HG02840 (cell line): ENCODE measurements at regions not wholly inside any gene's neighbourhood (a gene's known extent, or its start where the extent isn't known, plus 50 kb on each side); places are given as distances from the start of the nearest gene placed in this dataset.
"Not testable (repeated sequence)": the region's sequence is repeated elsewhere in the genome, so short reads cannot be mapped to it uniquely, and the experiment has no call there.

ENCODE experiments used
- ATAC-seq: cut with Tn5 transposase; IDR thresholded peaks from one replicate; pipeline ENCODE4 v1.9.1; 2021; ENCODE audit warnings: mild to moderate bottlenecking, moderate library complexity, moderate number of reproducible peaks; ENCODE audit not compliant: unreplicated experiment, low FRiP score

DNA sequence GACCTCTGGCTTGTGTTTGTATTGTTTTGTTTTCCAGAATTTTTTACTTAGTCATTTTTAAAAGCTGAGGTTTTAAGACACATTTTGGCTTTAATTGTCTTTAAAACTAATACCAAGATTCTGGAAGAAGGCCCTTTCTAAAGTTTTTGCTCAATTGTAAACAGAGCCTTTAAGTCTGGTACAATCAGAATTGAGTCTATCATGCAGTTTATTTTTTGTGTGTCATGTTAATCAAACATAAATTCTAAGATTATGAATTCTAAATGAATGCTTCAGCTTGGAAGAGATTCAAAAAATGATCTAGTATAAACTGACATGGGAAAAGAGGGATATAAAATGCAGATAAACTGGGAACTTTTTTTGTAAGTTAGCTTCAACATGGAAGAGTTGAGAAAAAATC lies 882.7 kb downstream of the TLE1 start:
- ATAC-seq: no peak

DNA sequence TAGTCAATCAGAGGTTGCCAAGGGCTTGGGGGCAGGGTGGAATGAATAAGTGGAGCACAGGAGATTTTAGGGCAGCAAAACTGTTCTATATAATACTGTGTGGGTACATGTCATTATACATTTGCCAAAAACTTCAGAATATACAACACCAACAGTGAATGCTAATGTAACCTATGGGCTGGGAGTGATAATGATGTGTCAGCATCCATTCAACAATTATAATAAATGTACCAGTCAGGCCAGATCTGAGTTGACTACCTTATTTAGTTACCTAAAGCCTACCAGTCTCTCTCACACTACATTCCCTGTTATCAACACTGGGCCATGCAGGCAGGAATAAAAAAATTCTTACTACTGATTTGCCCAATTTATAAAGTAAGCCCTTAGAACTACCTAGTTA lies 884.5 kb downstream of the TLE1 start:
- ATAC-seq: no peak

- no peak for ATAC-seq
These were observed 891.3 kb downstream of the TLE1 start for GRCh38 chr9:80797831-80798688.

GRCh38 chr9:80797101-80797829 lies 892.1 kb downstream of the TLE1 start:
- ATAC-seq: no peak

DNA sequence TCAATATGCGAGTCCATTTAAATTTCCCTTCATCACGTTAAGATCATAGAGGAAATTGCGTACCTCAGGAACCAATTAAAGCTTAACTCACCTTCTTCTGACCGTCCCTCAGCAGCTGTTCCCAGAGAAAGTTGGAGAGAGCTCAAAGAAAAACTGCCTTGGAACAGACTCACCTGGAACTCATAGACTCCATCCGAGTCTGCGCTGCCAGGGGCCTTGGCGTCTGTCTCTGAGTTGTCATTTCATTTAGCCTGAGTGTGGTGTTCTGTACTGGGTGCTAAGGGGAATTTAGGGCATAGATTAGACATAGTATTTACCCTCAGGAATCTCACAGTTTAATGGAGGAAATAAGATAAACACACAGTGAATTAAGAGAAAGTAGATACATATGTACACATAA lies 892.7 kb downstream of the TLE1 start:
- ATAC-seq: no peak

- no peak for ATAC-seq
These were observed 895.1 kb downstream of the TLE1 start for GRCh38 chr9:80794197-80794596.

DNA sequence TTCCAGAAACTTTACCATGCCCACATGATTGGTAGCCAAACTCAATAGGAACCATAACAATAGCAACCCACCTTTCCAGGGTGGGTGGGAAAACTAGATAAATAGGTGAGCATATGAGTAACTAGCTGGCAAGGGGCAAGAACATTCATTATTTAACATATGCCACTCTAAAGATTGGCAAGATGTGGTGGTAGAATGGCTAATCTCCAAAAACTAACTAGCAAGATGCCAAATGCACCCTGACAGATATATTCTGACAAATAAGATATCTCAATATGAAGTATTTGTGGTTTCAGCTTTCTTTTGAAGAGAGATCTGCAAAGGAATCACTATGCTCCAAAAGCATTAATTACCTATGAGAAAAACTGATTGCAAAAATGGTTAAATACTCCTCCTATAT lies 895.6 kb downstream of the TLE1 start:
- ATAC-seq: no peak

DNA sequence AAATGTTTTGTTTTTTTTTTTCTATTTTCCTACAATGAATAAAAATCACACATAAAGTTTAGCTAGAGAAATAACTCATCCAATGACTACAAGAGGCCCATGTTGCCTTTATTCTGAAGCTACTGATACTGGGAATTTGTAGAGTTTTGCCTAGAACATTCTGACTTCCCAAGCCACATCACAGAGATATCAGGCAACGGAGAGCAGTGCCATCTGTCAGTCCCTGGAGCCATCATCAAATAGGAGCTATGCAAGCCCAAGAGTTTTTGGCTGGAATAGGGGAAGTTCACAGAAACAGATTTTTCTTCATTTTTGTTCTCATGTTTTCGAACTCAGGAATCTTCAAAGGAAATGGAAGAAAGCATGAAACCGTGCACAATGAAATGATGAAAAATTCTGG lies 896.6 kb downstream of the TLE1 start:
- ATAC-seq: no peak

GRCh38 chr9:80791836-80792235 lies 897.5 kb downstream of the TLE1 start:
- no peak for ATAC-seq

GRCh38 chr9:80790764-80791163 lies 898.6 kb downstream of the TLE1 start:
- ATAC-seq: no peak

- no peak for ATAC-seq
These were observed 899.5 kb downstream of the TLE1 start for GRCh38 chr9:80789831-80790230.

- no peak for ATAC-seq
These were observed 901.7 kb downstream of the TLE1 start for GRCh38 chr9:80787636-80788035.

DNA sequence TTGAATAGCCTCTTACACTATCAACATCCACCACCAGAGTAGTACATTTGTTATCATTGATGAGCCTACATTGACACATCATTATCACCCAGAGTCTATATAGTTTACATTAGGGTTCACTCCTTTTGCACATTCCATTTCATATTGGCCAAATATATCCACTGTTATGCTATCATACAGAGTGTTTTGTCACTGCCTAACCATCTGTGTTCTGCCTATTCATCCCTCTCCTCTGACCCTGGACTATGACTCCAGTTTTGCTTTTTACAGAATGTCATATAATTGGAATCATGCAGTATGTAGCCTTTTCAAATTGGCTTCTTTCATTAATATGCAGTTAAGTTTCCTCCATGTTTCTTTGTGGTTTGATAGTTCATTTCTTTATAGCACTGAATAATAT lies 904.7 kb downstream of the TLE1 start:
- no peak for ATAC-seq

DNA sequence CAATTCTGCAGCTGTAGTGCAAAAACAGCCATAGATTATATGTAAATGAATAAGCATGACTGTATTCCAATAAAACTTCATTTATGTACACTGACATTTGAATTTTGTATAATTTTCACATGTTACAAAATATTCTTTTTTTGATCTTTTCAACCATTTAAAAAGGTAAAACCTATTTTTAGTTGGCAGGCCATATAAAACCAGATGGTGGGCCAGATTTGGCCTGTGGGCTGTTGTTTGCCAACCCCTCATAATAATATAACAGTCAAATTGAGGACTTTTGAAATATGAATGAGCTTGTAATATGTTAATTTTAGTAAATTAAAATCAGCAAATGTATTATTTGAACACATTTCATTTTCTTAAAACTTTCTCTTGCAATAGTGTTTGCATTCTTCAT lies 913.4 kb downstream of the TLE1 start:
- no peak for ATAC-seq

DNA sequence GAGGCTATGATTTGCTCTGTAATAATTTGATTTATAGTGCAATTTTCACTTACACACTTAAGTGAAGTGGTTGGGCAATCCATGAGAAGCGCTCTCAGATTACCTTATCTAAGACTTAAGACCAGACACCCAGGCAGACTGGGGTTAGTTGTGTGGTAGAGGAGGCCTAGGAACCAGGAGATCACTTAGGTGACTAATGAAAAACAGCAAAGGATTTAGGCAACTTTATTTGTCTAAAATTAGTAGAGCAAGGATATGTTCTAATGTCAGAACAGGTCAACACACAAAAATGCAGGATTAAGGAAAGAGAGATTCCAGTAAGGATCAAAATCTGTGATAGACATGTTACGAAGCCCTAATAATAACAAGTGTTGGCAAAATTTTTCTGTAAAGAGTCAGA lies 913.8 kb downstream of the TLE1 start:
- no peak for ATAC-seq

DNA sequence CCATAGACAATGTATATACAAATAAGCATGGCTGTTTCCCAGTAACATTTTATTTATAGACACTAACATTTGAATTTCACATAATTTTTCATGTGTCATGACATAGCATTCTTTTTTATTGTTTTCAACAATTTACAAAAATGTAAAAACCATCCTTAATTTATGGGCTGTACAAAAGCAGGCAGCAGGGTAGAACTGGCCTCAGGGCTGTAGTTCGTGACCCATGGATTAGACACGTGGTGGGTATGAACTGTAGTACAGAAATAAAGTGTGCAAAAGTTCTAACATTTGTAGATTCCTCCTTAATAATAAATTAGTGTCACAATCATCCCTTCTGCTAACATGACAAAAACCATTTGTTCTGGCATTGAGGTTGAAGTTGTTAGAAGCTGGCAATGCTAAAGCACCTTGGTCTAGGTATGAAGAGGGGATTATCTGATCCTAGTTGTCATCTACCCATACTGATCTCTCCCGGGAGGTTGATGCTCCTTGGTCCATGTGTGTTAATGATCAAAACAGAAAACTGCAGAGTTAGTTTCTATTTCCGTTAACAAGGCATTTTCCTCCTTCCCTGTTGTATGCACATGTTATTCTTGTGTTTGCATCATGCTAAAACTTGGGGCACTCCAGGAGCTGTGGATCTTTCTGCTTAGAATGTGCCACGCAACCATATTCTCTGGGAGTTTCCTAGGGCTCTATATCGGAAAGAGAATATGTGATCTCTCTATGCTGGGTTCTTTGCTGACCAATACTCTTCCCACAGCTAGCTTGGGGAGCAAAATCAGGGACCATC lies 917.6 kb downstream of the TLE1 start:
- no peak for ATAC-seq

GRCh38 chr9:80763536-80763935 lies 925.8 kb downstream of the TLE1 start:
- ATAC-seq: no peak

DNA sequence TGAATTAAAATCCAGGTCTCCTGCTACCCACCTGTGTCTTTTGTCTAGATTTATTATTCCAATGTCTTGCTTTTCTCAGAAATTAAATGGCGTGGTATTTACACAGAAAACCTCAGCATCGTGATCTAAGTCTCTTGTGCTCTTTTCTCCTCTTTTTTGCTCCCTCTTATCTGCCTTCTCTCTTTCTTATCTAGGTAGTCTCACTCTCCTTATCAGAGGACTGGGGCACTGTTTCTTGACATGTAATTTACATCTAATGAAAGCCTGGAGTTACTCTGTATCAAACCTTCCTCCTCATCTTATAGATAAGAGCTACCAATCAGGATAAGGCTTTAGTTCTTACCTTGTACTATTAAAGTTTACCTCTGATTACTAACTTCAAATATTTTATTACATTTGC lies 933.8 kb downstream of the TLE1 start:
- no peak for ATAC-seq

DNA sequence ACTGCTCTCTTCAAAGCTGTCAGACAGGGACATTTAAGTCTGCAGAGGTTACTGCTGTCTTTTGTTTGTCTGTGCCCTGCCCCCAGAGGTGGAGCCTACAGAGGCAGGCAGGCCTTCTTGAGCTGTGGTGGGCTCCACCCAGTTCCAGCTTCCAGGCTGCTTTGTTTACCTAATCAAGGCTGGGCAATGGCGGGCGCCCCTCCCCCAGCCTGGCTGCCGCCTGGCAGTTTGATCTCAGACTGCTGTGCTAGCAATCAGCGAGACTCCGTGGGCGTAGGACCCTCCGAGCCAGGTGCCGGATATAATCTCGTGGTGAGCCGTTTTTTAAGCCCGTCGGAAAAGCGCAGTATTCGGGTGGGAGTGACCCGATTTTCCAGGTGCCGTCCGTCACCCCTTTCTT lies 942.3 kb downstream of the TLE1 start:
- not testable (repeated sequence) for ATAC-seq

DNA sequence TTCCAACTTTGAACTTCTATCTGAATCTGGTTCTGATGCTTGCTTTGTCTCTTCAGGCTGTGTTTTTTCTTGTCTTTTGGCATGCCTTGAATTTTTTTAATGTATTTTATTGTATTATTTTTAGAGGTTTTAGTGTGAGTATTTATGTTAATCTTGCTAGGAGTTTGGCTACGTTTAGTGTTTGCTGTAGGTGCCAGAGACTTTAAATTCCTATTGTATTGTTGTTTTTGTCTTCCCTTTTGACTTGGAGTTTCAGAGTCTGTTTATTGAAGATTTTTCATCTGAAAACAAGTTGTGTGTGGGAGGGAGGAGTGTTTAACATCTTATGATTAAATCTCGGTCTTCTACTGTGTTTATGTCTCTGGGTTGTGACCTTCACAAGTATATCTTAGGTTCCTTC lies 956.8 kb downstream of the TLE1 start:
- ATAC-seq: no peak

GRCh38 chr9:80720579-80720978 lies 968.8 kb downstream of the TLE1 start:
- no peak for ATAC-seq
